ENCODE measurements at regions not wholly inside any gene's neighbourhood (a gene's known extent, or its start where the extent isn't known, plus 50 kb on each side); places are given as distances from the start of the nearest gene placed in this dataset.

DNA sequence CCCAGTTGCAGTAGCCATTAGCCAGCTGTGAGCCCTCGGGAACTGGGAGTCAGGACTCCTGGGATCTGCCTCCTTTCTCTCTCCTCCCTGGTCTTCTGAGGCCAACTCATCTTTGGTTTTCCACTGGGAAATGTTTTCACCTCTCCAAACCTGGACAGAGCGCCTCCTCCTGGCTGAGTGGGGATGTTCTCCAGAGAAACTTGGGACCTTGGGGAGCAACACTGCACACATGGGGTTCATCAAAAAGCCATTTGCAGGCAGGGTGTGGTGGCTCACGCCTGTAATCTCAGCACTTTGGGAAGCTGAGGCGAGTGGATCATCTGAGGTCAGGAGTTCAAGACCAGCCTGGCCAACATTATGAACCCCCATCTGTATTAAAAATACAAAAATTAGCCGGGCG, 145.4 kb downstream of the NECTIN1 start:
- TF ChIP-seq YY1 (IDR thresholded peaks at IDR 0.05; ENCODE audit: insufficient read depth, insufficient read length), result no peak
- TF ChIP-seq SUZ12 (IDR thresholded peaks at IDR 0.05; ENCODE audit: extremely low read depth, insufficient read depth, insufficient read length), result no peak

All from NT2/D1 (cell line).